ENCODE measurements at regions not wholly inside any gene's neighbourhood (a gene's known extent, or its start where the extent isn't known, plus 50 kb on each side); places are given as distances from the start of the nearest gene placed in this dataset.
"Not testable (repeated sequence)": the region's sequence is repeated elsewhere in the genome, so short reads cannot be mapped to it uniquely, and the experiment has no call there.

DNA sequence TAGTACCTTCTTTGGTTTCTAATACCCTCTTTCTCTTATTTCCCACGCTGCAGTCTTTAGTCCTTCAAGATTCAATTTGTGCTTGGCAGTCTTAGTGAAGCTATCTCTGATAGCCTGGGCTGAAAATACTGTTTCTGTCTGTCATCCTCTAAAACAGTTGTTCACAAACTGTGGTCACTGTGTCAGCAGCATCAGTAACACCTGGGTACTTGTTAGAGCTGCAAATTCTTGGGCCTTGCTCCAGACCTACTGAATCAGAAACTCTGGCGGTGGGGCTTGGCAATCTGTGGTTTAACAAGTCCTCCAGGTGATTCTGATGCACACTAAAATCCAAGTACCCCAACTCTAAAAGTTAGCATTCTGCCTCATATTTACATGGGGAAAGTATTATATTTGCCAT lies 217.5 kb upstream of the SEL1L start:
- DNase-seq = no peak

DNA sequence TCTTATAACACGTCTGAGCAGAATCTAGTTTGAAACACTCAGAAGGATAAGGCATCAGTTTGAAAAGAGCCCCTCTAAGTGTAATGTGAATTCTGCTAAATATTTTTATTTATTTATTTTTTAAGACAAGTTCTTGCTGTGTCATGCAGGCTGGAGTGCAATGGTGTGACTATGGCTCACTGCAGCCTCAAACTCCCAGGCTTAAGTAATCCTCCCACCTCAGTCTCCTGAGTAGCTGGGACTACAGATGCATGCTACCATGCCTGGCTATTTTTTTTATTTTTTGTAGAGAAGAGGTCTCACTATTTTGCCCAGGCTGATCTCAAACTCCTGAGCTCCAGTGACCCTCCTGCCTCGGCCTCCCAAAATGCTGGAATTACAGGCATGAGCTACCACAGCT lies 225.9 kb upstream of the SEL1L start:
- no peak for DNase-seq

DNA sequence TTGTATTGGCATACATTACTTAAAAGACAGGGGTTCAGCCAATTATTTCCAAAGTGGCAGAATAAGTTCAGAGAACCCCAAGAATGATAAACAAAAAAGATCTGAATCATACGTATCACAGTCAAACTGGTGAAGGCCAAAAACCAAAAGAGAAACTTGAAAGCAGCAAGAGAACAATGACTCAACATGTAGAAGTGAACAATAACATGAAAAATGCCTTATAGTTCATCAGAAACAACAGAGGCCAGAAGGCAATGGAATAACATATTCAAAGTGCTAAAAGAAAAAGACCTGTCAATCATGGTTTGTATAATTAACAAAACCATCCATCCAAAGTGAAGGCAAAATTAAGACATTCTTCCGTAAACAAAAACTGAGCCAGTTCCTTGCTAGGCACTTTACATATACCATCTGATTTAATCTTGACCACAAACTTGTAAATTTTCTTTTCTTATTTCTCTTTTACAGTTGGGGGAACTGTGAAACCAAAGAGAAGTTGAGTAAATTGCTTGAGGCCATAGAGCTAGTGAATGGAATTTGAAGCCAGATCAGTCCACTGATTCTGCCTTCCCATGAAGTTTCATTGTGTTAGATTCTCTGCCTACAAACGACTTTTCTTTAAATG lies 232.1 kb upstream of the SEL1L start:
- DNase-seq = no peak

DNA sequence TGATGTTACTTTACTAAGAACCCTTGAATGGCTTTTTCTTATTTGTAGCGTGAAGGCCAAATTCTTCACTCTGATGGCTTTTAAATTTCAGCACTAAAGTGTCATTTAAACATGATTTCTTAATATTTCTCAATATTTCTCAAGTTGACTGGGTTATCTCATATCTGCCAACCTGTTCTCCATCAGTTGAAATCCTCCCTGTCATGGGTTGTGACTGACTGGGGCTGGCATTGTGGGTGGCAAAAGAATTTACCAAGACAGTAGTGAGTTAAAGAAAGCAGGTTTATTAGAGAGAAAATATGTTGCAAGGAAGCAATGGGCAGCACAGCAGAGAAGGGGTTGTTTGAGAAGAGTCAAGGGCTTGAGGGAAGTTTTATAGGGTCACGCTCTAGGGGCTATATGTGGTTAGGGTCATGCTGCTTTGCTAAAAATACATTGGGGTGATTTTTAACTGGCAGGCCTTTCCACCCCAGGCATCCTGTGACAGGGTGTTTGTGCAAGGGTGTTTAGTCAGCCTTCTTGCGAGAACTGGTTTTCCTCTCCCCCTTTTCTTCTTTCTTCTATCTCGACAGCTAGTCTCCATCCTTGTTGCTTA lies 232.8 kb upstream of the SEL1L start:
- DNase-seq = no peak

DNA sequence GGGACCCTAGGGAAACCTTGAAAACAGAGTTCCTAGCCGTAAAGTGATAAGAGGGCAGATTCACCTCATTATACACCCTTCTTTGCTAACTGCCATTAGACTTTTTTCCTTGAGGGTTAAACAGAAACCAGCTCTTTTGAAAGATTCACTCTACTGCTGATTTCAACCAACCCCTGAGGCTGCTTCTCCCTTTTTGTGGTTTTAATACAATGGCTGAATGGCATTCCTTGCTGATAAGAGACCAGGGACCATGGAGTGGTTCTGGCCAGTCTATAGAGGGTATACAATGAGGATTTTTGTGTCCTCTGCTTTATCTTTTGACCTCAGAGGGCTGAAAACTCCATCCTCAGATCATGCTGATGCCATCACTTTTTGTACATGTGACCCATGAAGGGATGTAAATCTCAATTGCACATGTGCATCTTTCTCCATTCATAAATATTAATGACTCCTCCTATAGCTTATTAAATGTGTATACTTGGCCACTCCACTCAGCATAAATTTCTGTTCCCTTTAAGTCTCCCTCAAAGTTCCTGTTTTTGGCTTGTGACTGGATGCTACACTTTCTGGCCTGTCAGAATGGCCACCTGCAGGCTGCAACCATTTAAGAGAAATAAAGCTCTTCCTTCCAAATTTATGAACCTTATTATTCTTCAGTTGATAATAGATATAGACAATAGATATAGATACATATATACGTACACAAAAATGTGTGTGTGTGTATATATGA lies 233.8 kb upstream of the SEL1L start:
- DNase-seq = no peak

DNA sequence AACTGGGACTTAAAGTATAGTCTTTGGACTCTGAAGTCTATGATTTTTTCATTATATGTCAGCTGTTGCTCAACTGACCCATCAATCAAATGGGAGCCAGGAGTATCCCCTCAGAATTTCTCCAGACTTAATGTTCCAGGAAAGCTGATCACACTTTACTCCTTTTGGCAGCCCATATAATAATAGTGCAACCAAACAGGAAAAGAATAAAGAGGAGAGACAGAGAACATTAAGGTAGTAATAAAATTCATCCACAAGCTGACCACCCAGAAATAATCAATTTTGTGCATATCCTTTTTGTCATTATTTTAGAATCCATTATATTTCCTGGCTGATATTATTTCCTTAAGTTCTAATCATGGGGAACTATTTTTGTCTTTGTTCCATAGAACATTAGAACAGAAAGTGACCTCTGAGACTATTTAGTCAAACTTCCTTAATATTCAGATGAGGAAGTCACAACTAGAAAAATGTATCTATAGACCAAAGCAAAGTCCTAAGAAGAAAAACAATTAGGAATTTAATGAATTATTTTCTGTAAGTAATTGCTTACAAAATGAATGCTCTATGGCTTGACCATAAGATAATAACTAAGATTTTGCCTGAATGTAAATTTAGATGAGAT lies 238.1 kb upstream of the SEL1L start:
- no peak for DNase-seq

DNA sequence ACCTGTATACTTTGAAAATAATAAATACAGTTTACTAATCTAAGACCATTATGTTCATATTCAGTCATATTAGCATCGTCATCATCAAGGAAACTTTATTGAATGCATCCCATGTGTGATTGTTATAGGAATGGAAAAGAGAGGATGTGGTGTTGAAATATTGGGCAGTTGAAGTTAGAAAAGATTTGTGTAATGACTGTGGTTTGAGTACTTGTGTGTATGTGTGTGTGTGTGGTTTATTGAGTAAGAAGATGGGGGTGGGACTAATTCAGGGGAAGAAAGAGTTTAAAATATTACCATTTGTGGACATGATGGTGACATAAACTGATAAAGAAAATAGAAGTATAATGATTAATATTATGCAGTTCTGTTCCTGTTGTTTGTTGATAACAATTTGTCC lies 238.7 kb upstream of the SEL1L start:
- no peak for DNase-seq

DNA sequence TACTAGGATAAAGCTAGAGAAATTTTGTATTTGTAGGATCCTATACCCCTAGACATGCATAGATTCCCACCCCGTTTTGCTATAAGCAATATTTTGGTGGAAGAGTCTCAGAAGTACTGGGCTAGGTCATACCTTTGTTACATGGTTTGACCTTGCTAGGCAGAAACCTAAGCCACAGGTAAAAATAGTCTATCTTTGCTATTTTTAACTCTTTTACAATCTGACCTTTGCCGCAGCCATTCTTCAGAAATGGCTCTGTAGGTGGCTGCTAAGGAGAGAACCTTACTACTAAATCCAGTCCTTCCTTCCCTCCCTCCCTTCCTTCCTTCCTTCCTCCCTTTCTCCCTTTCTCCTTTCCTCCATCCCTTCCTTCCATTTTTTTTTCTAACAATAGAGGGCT lies 242.9 kb upstream of the SEL1L start:
- no peak for DNase-seq

DNA sequence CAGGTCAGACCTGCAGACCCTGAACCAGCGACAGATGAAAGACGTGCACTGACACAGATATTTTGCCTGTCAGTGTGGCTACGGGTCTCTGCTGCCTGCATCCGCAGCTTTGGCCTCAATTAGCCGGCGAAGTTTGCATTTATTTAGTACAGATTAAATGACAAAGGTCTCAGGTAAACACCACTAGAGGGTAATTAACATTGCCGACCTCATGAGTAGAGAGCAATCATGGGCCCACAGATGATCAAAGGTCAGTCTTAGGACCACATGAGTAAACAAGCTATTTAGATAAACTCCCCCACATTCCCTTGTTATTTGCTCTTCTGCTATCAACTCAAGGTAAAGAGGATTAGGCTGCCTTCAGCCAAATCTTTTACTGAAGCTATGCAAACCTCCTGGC lies 248.1 kb upstream of the SEL1L start:
- DNase-seq = not testable (repeated sequence)

DNA sequence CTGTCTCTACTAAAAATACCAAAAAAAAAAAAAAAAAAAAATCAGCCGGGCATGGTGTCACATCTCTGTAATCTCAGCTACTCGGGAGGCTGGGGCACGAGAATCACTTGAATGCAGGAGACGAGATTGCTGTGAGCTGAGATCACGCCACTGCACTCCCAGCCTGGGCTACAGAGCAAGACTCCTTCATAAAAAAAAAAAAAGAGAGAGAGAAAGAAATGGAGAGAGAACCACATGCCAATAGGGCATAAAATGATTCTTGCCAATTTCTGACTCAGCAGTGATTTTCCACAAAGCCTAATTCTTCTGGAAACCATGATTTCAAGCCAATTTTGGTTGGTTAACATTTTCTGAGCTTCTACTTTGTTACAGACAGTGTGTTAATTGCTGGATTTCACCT lies 250.4 kb upstream of the SEL1L start:
- DNase-seq = no peak

DNA sequence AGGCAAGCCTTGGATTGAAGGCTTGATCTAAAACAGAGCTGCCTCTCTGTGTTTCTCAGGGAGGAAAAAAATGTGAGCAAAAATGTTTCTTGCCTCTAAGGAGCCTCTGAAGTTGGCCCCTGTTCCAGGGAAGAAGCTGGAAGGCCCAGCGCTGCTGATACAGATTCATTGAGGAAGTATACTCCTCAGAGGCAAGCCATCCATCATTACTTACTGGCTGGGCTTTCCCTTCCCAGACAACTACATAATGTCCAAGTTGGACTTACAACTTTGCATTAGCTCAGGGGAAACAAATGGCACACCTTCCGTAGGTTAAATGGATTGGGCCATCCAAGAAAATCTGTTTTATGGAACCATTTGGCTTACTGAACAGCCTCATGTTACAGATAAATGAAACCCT lies 263.7 kb upstream of the SEL1L start:
- DNase-seq = no peak

DNA sequence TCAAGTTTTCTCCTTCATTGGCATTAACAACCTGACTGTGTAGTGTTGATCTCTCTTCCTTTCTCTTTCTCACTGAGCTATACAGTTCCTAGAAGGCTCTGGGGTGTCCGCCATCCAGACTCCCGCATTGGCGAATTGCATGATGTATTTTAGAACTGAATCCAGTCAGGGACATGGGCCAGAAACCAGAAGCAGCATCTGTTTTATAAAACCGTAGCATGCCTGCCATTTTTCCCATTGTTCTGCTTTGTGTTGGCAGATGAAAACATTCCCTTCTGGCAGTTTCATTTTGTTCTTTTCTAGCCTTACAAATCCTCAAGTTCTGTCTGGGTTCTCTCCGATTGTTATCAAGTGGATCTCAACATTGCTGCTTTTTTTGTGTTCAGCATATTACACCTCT lies 268.3 kb upstream of the SEL1L start:
- DNase-seq = no peak

DNA sequence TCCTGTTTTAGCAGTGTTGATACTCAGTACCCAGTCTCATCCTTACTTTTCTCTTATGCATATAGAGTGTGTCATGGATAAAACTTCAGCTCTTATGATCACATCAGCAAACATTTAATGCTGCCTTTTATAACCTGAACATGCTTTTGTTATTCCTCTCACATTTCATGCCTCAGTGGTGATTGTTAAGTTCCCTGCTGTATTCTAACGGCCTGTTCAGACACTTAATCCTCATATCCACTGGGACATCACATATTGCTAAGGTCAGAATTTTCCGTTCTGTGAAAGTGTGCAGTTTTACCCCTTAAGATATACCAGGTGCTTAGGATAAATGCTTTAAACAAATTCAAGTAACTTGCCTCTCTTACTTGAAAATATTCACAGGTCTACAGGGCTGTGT lies 268.7 kb upstream of the SEL1L start:
- no peak for DNase-seq

DNA sequence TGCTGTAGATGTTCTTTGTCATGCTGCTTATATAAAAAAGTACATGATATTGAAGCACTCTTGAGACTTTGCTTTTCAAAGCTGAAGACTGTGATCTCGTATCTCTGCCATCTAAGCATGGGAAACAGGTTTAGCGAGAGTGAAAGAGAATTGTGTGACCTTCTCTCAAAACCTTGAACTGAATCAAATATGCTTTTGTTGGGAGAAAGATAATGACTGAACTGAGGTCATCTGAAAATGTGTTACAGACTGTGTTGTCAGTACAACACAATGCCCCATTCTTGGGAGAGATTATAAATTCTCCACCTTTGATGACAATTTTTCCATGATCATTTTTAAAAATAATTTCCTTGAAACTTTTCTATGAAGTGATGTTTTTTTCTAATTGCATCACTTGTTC lies 272.1 kb upstream of the SEL1L start:
- DNase-seq = no peak

DNA sequence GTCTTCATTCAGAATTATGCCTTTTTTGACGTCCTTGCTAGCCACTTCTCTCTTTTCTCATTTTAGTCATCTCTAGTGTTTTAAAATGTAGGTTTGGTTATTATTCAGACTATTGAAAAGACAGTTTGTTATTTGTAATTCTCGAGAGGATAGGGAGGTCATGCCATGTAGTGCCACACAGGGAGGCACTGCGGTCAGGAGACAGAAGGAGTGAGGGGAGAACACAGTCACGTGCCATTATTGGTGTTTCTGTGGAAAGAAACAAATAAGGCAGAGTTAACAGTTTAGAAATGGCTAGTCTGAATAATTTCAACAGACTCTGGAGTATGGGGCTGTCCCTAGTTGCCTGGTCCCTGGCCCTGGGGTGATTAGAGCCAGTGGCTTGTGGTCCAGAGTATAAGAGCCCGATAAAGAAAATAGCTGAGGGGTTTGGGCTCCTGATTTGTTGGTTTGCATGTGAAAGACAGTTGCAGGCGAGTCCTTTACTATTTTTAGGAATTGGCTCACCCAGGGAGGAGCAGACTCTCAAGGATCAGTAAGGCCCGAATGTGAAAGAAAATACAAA lies 278.1 kb upstream of the SEL1L start:
- DNase-seq = no peak

DNA sequence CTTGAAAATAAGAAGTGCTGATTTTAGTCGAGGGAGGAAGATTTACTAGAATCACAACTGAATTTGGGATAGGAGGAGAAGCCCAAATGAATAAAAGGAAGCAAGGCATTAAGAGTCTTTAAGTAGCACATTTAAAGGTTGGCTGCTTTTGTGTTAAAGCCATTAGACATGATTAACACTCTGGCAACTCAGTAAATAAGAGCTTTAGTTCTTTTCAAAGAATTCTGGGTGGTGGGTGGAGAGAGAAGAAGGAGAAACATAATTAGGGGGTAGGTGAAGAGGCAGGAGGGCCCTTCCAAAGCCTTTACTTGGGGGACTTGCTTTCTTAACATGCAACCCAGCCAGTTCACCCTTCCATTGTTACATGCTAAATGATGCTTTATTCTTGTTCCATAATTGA lies 284.6 kb upstream of the SEL1L start:
- no peak for DNase-seq

DNA sequence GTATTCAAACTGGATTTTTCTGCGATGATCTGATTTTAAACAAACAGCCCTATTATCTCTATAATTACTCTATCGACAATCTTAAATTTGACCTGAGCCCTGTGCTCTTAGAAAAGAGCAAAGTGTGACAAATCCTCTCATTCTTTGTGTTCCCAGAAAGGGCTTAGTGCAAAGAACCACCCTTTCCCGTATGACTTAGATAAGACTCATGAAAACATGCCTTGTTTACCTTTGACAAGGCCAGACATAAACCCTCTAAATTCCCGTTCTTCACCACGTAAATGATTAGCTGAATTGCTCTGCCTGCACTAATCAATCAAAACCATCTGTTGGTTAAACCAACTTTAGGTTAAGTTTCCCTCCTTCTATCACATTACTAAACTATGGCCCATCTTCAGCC lies 285.7 kb upstream of the SEL1L start:
- no peak for DNase-seq

DNA sequence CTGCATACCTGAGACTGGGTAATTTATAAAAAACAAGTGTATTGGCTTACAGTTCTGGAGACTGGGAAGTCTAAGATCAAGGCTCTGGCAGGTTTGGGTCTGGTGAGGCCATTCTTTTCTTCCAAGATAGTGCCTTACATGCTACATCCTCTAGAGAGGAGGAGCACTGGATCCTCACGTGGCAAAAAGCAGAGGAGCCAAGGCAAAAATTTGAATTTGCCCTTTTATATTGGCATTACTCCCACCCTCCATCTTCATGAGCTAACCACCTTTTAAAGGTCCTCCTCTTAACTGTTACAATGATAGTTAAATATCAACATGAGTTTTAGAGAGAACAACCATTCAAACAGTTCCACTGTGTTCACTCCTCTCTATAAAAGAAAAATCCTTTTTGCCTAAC lies 286.3 kb upstream of the SEL1L start:
- no peak for DNase-seq

DNA sequence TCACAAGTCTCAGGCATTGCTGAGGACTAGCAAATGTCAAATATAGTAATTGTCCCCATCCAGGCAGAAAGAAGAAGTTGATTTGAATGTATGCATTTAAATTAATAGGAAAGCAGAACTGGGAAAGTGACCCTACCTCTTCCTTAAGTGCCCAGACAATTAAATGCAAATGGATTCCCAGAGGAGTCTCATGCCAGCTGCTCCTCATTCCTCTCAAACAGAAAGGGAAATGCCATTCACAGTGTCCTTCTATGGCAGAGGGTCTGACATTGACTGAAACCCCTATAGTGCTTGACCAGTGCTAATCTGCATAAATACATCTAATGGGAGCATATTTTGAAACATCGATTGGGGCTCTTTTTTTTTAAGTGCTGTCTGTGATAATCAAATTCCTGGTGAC lies 292.4 kb upstream of the SEL1L start:
- DNase-seq = no peak

DNA sequence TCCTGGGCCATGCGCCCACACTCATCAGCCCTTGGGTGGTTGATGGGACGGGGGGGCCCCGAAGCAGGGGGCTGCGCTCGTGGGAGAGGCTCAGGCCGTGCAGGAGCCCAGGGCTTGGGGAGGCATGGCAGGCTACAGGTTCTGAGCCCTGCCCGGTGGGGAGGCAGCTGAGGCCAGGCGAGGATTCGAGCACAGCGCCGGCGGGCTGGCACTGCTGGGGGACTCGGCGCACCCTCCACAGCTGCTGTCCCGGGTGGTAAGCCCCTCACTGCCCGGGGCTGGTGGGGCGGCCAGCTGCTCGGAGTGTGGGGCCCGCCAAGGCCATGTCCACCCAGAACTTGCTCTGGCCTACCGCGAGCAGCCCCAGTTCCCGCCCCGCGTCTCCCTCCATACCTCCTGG lies 295.8 kb upstream of the SEL1L start:
- no peak for DNase-seq

DNA sequence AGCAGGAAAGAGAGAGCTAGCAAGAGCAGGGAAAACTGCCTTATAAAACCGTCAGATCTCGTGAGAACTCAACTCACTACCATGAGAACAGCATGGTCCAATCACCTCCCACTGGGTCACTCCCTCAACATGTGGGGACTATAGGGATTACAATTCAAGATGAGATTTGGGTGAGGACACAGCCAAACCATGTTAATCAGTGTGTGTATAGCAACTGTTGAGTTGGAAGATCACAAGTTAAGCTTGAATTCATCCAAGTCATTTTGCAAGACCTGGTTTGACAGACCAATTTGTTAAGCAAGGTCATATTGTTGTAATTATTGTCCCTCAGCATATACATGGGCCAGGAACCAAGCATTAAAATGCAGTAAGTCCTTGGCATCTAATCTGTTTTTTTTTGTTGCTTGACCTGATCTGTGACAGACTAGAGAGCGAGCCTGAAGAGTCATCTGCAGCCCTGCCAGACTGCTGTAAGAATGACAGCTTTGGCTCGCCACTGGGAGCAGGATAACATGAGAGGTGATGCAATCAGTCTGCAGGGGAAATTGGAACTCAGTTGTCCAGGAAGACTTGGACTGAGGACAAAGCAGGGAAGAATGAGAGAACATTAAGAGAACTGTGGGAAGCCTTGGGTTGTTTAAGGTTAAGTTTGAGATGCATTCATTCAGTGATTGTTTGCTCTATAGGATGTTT lies 297.6 kb upstream of the SEL1L start:
- DNase-seq = no peak

DNA sequence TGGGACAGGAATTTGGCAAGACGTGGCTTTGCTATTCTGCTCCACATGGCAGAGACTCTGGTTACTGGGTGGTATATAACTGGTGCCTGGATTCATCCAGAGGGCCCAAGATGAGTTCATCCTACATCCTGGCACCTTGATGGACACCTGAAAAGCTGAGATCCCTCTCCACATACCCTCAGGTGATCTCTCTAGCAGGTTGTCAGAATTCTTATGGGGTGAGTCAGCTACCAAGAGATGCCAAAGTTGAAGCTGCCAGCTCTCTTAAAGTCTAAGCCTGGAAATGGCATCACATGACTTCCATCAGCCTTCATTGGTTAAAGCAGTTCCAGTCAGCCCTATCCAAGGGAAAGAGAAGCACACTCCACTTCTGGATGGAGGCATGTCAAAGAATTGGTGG lies 300.7 kb upstream of the SEL1L start:
- DNase-seq = no peak

DNA sequence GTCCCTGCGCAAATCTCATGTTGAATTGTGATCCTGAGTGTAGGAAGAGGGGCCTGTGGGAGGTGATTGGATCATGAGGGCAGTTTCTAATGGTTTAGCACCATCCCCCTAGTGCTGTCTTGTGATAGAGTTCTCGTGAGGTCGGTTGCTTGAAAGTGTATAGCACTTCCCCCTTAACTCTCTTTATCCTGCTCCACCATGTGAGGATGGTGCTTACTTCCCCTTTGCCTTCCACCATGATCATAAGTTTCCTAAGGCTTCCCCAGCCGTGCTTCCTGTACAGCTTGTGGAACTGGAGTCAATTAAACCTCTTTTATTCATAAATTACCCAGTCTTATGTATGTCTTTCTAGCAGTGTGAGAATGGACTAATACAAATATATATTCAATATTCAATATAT lies 303.7 kb upstream of the SEL1L start:
- DNase-seq = no peak

All from left kidney (tissue), 1 donor.